GM21576 (cell line): ENCODE measurements at regions not wholly inside any gene's neighbourhood (a gene's known extent, or its start where the extent isn't known, plus 50 kb on each side); places are given as distances from the start of the nearest gene placed in this dataset.
"Not testable (repeated sequence)": the region's sequence is repeated elsewhere in the genome, so short reads cannot be mapped to it uniquely, and the experiment has no call there.

Experiments used
- ATAC-seq: cut with Tn5 transposase; IDR thresholded peaks from one replicate; pipeline ENCODE4 v1.9.1; 2021; ENCODE audit warnings: mild to moderate bottlenecking, moderate library complexity; ENCODE audit not compliant: unreplicated experiment

DNA sequence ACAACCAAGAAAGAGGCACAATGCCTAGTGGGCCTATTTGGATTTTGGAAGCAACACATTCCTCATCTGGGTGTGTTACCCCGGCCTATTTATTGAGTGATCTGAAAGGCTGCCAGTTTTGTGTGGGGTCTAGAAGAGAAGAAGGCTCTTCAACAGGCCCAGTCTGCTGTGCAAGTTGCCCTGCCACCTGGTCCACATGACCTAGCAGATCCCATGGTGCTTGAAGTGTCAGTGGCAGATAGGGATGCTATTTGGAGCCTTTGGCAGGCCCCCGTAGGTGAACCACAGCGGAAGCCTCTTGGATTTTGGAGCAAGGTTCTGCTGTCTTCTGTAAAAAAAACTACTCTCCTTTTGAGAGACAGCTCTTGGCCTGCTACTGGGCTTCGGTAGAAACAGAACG is 820.1 kb downstream of the TMTC2 start:
- ATAC-seq: no peak

- no peak for ATAC-seq
These were observed 818.9 kb downstream of the TMTC2 start for GRCh38 chr12:83505586-83505985.

- not testable (repeated sequence) for ATAC-seq
These were observed 813.2 kb downstream of the TMTC2 start for GRCh38 chr12:83499894-83500293.

DNA sequence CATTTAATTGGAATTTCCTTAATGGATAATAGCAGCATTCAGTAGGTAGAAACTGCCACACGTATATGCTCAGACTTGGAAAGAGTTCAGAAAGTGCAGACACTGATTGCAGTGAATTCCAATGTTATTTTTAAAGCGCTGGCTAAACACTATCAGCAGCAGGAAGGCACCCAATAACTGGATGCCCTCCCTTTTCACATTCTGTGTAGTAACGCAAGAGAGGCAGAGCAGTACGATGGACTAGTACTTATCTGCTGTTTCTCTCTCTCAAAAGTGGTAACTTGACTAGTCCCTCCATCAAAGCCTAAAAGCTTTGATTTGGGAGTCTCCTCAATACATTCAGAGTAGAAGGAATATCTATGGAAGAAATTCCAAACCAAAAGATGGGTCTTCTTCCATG is 791.0 kb downstream of the TMTC2 start:
- no peak for ATAC-seq

- no peak for ATAC-seq
These were observed 790.3 kb downstream of the TMTC2 start for GRCh38 chr12:83476695-83477690.

- no peak for ATAC-seq
These were observed 789.3 kb downstream of the TMTC2 start for GRCh38 chr12:83476006-83476405.

GRCh38 chr12:83474369-83474768 is 787.7 kb downstream of the TMTC2 start:
- ATAC-seq: no peak

- ATAC-seq: peak; percentile 86
These were observed 786.8 kb downstream of the TMTC2 start for GRCh38 chr12:83473408-83474095.

- ATAC-seq: no peak
These were observed 786.1 kb downstream of the TMTC2 start for GRCh38 chr12:83472772-83473171.

DNA sequence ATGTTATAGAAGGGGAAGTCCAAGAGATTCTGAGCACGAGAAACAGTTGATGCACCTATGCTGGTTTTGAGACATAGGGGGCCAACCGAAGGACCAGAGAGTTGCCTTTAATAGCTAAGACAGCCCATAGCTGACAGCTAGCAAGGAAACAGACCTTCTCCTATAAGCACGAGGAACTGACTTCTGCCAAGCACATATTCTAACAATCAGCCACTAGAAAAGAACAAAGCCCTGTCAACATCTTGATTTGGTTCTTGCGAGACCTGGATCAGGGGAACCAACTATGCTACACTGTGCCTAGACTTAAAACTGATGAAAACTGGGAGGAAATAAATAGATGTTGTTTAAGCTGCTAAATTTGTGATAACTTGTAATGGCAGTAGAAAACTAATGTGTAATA is 785.6 kb downstream of the TMTC2 start:
- no peak for ATAC-seq

GRCh38 chr12:83471341-83471740 is 784.6 kb downstream of the TMTC2 start:
- ATAC-seq: no peak

DNA sequence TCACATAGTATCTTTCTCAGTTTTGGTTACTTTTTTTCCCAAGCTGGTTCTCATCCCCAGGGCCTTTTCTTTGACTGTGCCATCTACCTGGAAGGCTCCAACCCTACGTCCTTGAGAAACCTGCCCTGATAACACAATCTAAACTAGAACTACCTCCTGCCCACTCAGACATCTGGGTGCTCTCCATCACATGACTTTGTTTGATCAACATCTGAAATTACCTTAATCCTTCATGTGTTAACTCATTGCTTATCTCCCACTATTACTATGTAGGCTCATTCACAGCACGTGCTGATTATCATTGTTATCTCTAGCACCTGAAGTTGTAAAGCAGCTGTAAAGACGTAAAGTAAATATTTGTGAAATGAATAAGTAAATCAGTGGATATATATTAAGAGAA is 784.0 kb downstream of the TMTC2 start:
- no peak for ATAC-seq

GRCh38 chr12:83468988-83469908 is 782.5 kb downstream of the TMTC2 start:
- ATAC-seq: no peak

- no peak for ATAC-seq
These were observed 778.9 kb downstream of the TMTC2 start for GRCh38 chr12:83465632-83466031.

DNA sequence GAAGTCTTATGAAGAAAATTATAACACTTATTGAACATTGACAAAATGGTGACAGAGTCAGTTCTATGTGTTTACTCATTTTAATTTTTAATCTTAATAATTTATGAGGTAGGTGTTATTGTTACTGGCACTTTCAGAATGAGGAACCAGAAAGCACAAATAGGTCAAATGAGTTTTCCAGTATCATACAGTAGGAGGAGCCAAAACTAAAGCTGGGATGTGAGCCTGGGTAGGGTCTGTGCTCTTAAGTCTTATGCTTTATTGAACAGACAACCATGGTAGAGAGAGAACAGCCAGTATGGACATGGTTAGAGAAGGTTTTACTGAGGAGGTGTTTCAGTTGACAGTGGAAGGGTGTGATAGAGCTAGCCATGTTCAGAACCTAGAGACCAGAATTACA is 775.7 kb downstream of the TMTC2 start:
- ATAC-seq: no peak

- no peak for ATAC-seq
These were observed 774.7 kb downstream of the TMTC2 start for GRCh38 chr12:83461336-83461935.

GRCh38 chr12:83451189-83451588 is 764.5 kb downstream of the TMTC2 start:
- no peak for ATAC-seq

DNA sequence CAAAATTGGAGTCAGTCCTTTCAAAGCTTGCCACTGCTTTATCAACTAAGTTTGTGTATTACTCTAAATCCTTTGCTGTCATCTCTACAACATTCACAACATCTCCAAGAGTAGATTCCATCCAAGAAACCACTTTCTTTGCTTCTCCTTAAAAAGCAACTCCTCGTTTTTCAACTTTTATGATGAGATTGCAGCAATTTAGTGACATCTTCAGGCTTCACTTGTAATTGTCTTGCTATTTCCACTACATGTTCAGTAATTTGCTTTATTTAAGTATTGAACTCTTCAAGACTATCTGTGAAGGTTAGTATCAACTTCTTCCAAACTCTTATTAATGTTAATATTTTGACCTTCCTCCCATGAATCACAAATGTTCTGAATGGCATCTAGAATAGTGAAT is 747.9 kb downstream of the TMTC2 start:
- no peak for ATAC-seq

- ATAC-seq: no peak
These were observed 745.5 kb downstream of the TMTC2 start for GRCh38 chr12:83432176-83432719.

DNA sequence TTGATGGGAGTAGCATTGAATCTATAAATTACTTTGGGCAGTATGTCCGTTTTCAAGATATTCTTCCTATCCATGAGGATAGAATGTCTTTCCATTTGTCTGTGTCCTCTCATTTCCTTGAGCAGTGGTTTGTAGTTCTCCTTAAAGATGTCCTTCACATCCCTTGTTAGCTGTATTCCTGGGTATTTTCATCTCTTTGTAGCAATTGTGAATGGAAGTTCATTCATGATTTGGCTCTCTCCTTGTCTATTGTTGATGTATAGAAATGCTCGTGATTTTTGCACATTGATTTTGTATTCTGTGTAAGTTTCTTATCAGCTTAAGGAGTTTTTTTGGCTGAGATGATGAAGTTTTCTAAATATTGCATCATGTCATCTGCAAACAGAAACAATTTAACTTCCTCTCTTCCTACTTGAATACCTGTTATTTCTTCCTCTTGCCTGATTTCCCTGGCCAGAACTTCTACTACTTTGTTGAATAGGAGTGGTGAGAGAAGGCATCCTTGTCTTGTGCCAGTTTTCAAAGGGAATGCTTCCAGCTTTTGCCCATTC is 741.0 kb downstream of the TMTC2 start:
- not testable (repeated sequence) for ATAC-seq
